GM21825 (cell line): ENCODE measurements at regions not wholly inside any gene's neighbourhood (a gene's known extent, or its start where the extent isn't known, plus 50 kb on each side); places are given as distances from the start of the nearest gene placed in this dataset.
"Not testable (repeated sequence)": the region's sequence is repeated elsewhere in the genome, so short reads cannot be mapped to it uniquely, and the experiment has no call there.

Experiments
- ATAC-seq: cut with Tn5 transposase; IDR thresholded peaks from one replicate; pipeline ENCODE4 v1.9.1; 2021; ENCODE audit warnings: mild to moderate bottlenecking, moderate library complexity; ENCODE audit not compliant: unreplicated experiment

- ATAC-seq, result not testable (repeated sequence)
These were observed 886.7 kb downstream of the FAT4 start for GRCh38 chr4:126201251-126202138.

- ATAC-seq, result no peak
These were observed 887.5 kb downstream of the FAT4 start for GRCh38 chr4:126202226-126202625.

- ATAC-seq, result no peak
These were observed 893.2 kb downstream of the FAT4 start for GRCh38 chr4:126207910-126208309.

GRCh38 chr4:126209147-126209546 is 894.4 kb downstream of the FAT4 start:
- ATAC-seq, result no peak

- no peak for ATAC-seq
These were observed 899.2 kb downstream of the FAT4 start for GRCh38 chr4:126213996-126214395.

- no peak for ATAC-seq
These were observed 901.0 kb downstream of the FAT4 start for GRCh38 chr4:126215759-126216158.

- ATAC-seq, result no peak
These were observed 901.9 kb downstream of the FAT4 start for GRCh38 chr4:126216611-126217010.

GRCh38 chr4:126221282-126221681 is 906.5 kb downstream of the FAT4 start:
- ATAC-seq, result no peak

GRCh38 chr4:126221717-126222340 is 907.1 kb downstream of the FAT4 start:
- ATAC-seq, result no peak

- no peak for ATAC-seq
These were observed 909.1 kb downstream of the FAT4 start for GRCh38 chr4:126223784-126224407.

- no peak for ATAC-seq
These were observed 912.7 kb downstream of the FAT4 start for GRCh38 chr4:126227428-126227827.

- ATAC-seq, result no peak
These were observed 915.5 kb downstream of the FAT4 start for GRCh38 chr4:126230269-126230668.

- no peak for ATAC-seq
These were observed 918.7 kb downstream of the FAT4 start for GRCh38 chr4:126233483-126233882.

- no peak for ATAC-seq
These were observed 923.3 kb downstream of the FAT4 start for GRCh38 chr4:126238013-126238412.

GRCh38 chr4:126241634-126242033 is 926.9 kb downstream of the FAT4 start:
- ATAC-seq, result no peak

GRCh38 chr4:126242679-126243390 is 928.1 kb downstream of the FAT4 start:
- ATAC-seq, result no peak

- no peak for ATAC-seq
These were observed 932.7 kb downstream of the FAT4 start for GRCh38 chr4:126247409-126247808.

GRCh38 chr4:126250006-126250405 is 935.3 kb downstream of the FAT4 start:
- no peak for ATAC-seq

GRCh38 chr4:126251169-126251568 is 936.4 kb downstream of the FAT4 start:
- no peak for ATAC-seq

GRCh38 chr4:126262665-126263064 is 947.9 kb downstream of the FAT4 start:
- ATAC-seq, result no peak

- no peak for ATAC-seq
These were observed 950.1 kb downstream of the FAT4 start for GRCh38 chr4:126264839-126265238.
